DOHH2 (cell line): ENCODE measurements at regions not wholly inside any gene's neighbourhood (a gene's known extent, or its start where the extent isn't known, plus 50 kb on each side); places are given as distances from the start of the nearest gene placed in this dataset.

ENCODE experiments used
- H3F3A ChIP-seq: fragments of 200-600 bp; sonication (generic), shearing (Covaris generic); 2 replicates; pipeline ENCODE4 v1.6.0; 2016; ENCODE audit warnings: antibody characterized with exemption, mild to moderate bottlenecking; ENCODE audit not compliant: control insufficient read depth, insufficient read depth
- H3K27ac ChIP-seq: fragments of 200-600 bp; sonication (generic); 2 replicates; pipeline ENCODE4 v1.5.1; 2014; ENCODE audit warnings: low read depth, mild to moderate bottlenecking, low read length, moderate library complexity
- H3K27me3 ChIP-seq: fragments of 200-600 bp; sonication (generic); 2 replicates; pipeline ENCODE4 v1.6.1; 2014; ENCODE audit warnings: mild to moderate bottlenecking, low read length, mixed read lengths; ENCODE audit not compliant: control insufficient read depth
- H3K36me3 ChIP-seq: fragments of 200-600 bp; sonication (generic); 2 replicates; pipeline ENCODE4 v1.6.1; 2014; ENCODE audit warnings: mild to moderate bottlenecking, low read length, moderate library complexity, mixed read lengths; ENCODE audit not compliant: control insufficient read depth
- H3K4me1 ChIP-seq: fragments of 200-600 bp; sonication (generic); 2 replicates; pipeline ENCODE4 v1.6.1; 2014; ENCODE audit warnings: mild to moderate bottlenecking, low read length, mixed read lengths; ENCODE audit not compliant: control insufficient read depth
- H3K4me2 ChIP-seq: fragments of 200-600 bp; sonication (generic); 2 replicates; pipeline ENCODE4 v1.6.0; 2014; ENCODE audit warnings: mild to moderate bottlenecking, low read length, moderate library complexity
- H3K4me3 ChIP-seq: fragments of 200-600 bp; sonication (generic); 2 replicates; pipeline ENCODE4 v1.5.1; 2014; ENCODE audit warnings: mild to moderate bottlenecking, low read length, mixed read lengths
- H3K79me2 ChIP-seq: fragments of 200-600 bp; sonication (generic); 2 replicates; pipeline ENCODE4 v1.6.1; 2014; ENCODE audit warnings: mild to moderate bottlenecking, low read length, mixed read lengths; ENCODE audit not compliant: control insufficient read depth
- H3K9me2 ChIP-seq: fragments of 200-600 bp; sonication (generic); replicated peaks from 2 replicates; pipeline ENCODE4 v1.6.1; 2014; ENCODE audit warnings: mild to moderate bottlenecking, low read length, mixed read lengths; ENCODE audit not compliant: control insufficient read depth
- H3K9me3 ChIP-seq: fragments of 200-600 bp; sonication (generic); 2 replicates; pipeline ENCODE4 v1.6.1; 2014; ENCODE audit warnings: antibody characterized with exemption, low read length, mixed read lengths; ENCODE audit not compliant: control insufficient read depth, insufficient read depth
- H4K20me1 ChIP-seq: fragments of 200-600 bp; sonication (generic); 2 replicates; pipeline ENCODE4 v1.6.0; 2014; ENCODE audit warnings: low read depth, mild to moderate bottlenecking, antibody characterized with exemption, low read length, moderate library complexity; ENCODE audit not compliant: control insufficient read depth, insufficient read depth
- CTCF ChIP-seq: fragments of 200-600 bp; sonication (generic); IDR thresholded peaks from one replicate; pipeline ENCODE4 v1.5.1; 2014; ENCODE audit warnings: antibody characterized with exemption, mild to moderate bottlenecking, low read depth, low read length; ENCODE audit not compliant: poor library complexity, severe bottlenecking
- EZH2phosphoT487 ChIP-seq: fragments of 200-600 bp; sonication (generic); IDR thresholded peaks from 2 replicates; pipeline ENCODE4 v1.6.1; 2017; ENCODE audit warnings: borderline replicate concordance, mild to moderate bottlenecking, antibody characterized with exemption, low read length, moderate library complexity, mixed read lengths

- H3K27me3 ChIP-seq = no peaks in the 10 kb centered on the region
- H3K36me3 ChIP-seq = no peaks in the 10 kb centered on the region
- no peak for TF ChIP-seq CTCF
- TF ChIP-seq EZH2phosphoT487 = no peak
- no peaks in the 10 kb centered on the region for H3K79me2 ChIP-seq
- no peaks in the 10 kb centered on the region for H3K4me1 ChIP-seq
- H4K20me1 ChIP-seq = no peaks in the 10 kb centered on the region
- no peak overlapping the region for H3K27ac ChIP-seq
- no peaks in the 10 kb centered on the region for H3K9me2 ChIP-seq
- no peaks in the 10 kb centered on the region for H3K9me3 ChIP-seq
- no peak overlapping the region for H3K4me2 ChIP-seq
- H3K4me3 ChIP-seq = no peak overlapping the region
- no peaks in the 10 kb centered on the region for H3F3A ChIP-seq
Measured at GRCh38 chr2:71856773-71857525, 290.7 kb downstream of the CYP26B1 start.

- no peaks in the 10 kb centered on the region for H3K9me3 ChIP-seq
- H3K79me2 ChIP-seq = no peaks in the 10 kb centered on the region
- H3K4me1 ChIP-seq = no peaks in the 10 kb centered on the region
- H3F3A ChIP-seq = no peaks in the 10 kb centered on the region
- TF ChIP-seq EZH2phosphoT487 (no peak), CTCF (no peak)
- no peaks in the 10 kb centered on the region for H3K27me3 ChIP-seq
- H3K9me2 ChIP-seq = no peaks in the 10 kb centered on the region
- H3K36me3 ChIP-seq = no peaks in the 10 kb centered on the region
- H3K27ac ChIP-seq = no peak overlapping the region
- no peak overlapping the region for H3K4me3 ChIP-seq
- H3K4me2 ChIP-seq = no peak overlapping the region
- H4K20me1 ChIP-seq = no peaks in the 10 kb centered on the region
Measured at GRCh38 chr2:71853858-71854257, 293.8 kb downstream of the CYP26B1 start.

GRCh38 chr2:71852141-71852711 is 295.4 kb downstream of the CYP26B1 start:
- Histone ChIP-seq H3K4me2 (no peak overlapping the region), H3F3A (no peaks in the 10 kb centered on the region), H3K27me3 (no peaks in the 10 kb centered on the region), H4K20me1 (no peaks in the 10 kb centered on the region), H3K9me2 (no peaks in the 10 kb centered on the region), H3K36me3 (no peaks in the 10 kb centered on the region), H3K9me3 (no peaks in the 10 kb centered on the region), H3K27ac (no peak overlapping the region), H3K4me3 (no peak overlapping the region), H3K79me2 (no peaks in the 10 kb centered on the region), H3K4me1 (no peaks in the 10 kb centered on the region)
- no peak for TF ChIP-seq CTCF
- no peak for TF ChIP-seq EZH2phosphoT487
